Keratinocyte (primary cell): ENCODE measurements at regions not wholly inside any gene's neighbourhood (a gene's known extent, or its start where the extent isn't known, plus 50 kb on each side); places are given as distances from the start of the nearest gene placed in this dataset.

Experiments used
- DNase-seq: peaks from one replicate; pipeline ENCODE4 v3.0.0-alpha.2; 2011; ENCODE audit warnings: low read depth, missing footprints, low spot score
- FAIRE-seq: peaks from 2 replicates; lab custom pipeline; 2011; peaks lifted over from hg19 to GRCh38; lab: Jason Lieb, UNC
- H2AFZ ChIP-seq: 2 replicates; pipeline ENCODE4 v1.6.0; 2012; ENCODE audit warnings: low read length, control low read depth, inconsistent platforms; ENCODE audit not compliant: control insufficient read depth
- H3K27ac ChIP-seq: 2 replicates; pipeline ENCODE4 v1.5.1; 2011; ENCODE audit warnings: low read length; ENCODE audit not compliant: control insufficient read depth, insufficient read depth
- H3K27me3 ChIP-seq: 3 replicates; pipeline ENCODE4 v1.6.0; 2011; ENCODE audit warnings: low read length; ENCODE audit not compliant: control insufficient read depth, insufficient read depth; ENCODE audit errors: extremely low read depth
- H3K36me3 ChIP-seq, 2 experiments: 2 replicates in 1 of 2; 3 replicates in 1 of 2; pipeline ENCODE4 v1.5.1; 2011; ENCODE audit warnings: low read length in 2 of 2, mild to moderate bottlenecking in 1 of 2; ENCODE audit not compliant: control insufficient read depth in 2 of 2, insufficient read depth in 2 of 2; ENCODE audit errors: extremely low read depth in 1 of 2
- H3K4me1 ChIP-seq: 3 replicates; pipeline ENCODE4 v1.5.1; 2011; ENCODE audit warnings: low read length; ENCODE audit not compliant: control insufficient read depth, insufficient read depth; ENCODE audit errors: extremely low read depth
- H3K4me2 ChIP-seq: 3 replicates; pipeline ENCODE4 v1.6.0; 2011; ENCODE audit warnings: low read depth, low read length; ENCODE audit not compliant: control insufficient read depth, insufficient read depth; ENCODE audit errors: extremely low read depth
- H3K4me3 ChIP-seq, 3 experiments: fragments of 200-600 bp in 1 of 3; sonication (generic) in 1 of 3; 2 replicates in 2 of 3; 3 replicates in 1 of 3; pipeline ENCODE4 v1.5.1; 2011 to 2016; ENCODE audit warnings: low read length in 3 of 3, mild to moderate bottlenecking in 3 of 3, control low read depth in 2 of 3, inconsistent platforms in 1 of 3, low read depth in 1 of 3, mixed read lengths in 1 of 3, mixed run types in 1 of 3, moderate library complexity in 1 of 3; ENCODE audit not compliant: control insufficient read depth in 2 of 3, insufficient read depth in 2 of 3; ENCODE audit errors: extremely low read depth in 1 of 3
- H3K79me2 ChIP-seq: 2 replicates; pipeline ENCODE4 v1.6.0; 2012; ENCODE audit warnings: low read length; ENCODE audit not compliant: control insufficient read depth, insufficient read depth
- H3K9ac ChIP-seq: 3 replicates; pipeline ENCODE4 v1.6.0; 2011; ENCODE audit warnings: low read length; ENCODE audit not compliant: control insufficient read depth, insufficient read depth; ENCODE audit errors: extremely low read depth
- H3K9me1 ChIP-seq: 3 replicates; pipeline ENCODE4 v1.6.0; 2011; ENCODE audit warnings: low read length; ENCODE audit not compliant: control insufficient read depth, insufficient read depth; ENCODE audit errors: extremely low read depth
- H3K9me3 ChIP-seq: 2 replicates; pipeline ENCODE4 v1.5.1; 2012; ENCODE audit warnings: low read depth, low read length; ENCODE audit not compliant: control insufficient read depth
- H4K20me1 ChIP-seq: 3 replicates; pipeline ENCODE4 v1.6.0; 2011; ENCODE audit warnings: low read length; ENCODE audit not compliant: control insufficient read depth, insufficient read depth; ENCODE audit errors: extremely low read depth
- EZH2 ChIP-seq: IDR thresholded peaks from one replicate; pipeline ENCODE4 v1.6.1; 2012; ENCODE audit warnings: inconsistent platforms, mild to moderate bottlenecking, low read length, moderate library complexity
- dilution Hi-C: fragments of 300-500 bp; cut with MboI; formaldehyde crosslinking; loops from one replicate; pipeline ENCODE4 v1.7.0; 2020; ENCODE audit warnings: low sequenced_read_pairs; ENCODE audit not compliant: extremely low pct_ligation_motif_present
- TF ChIP-seq, protein P1 (sequence below), 3 experiments: IDR thresholded peaks in 1 of 3; conservative IDR thresholded peaks in 1 of 3; optimal IDR thresholded peaks in 1 of 3; 2 replicates in 2 of 3; 3 replicates in 1 of 3; pipeline versions ENCODE3 to v1.5.1; 2011; ENCODE audit warnings: low read length in 3 of 3, mild to moderate bottlenecking in 3 of 3, moderate library complexity in 2 of 3, control low read depth in 1 of 3, inconsistent platforms in 1 of 3; ENCODE audit not compliant: insufficient read depth in 2 of 3; ENCODE audit errors: extremely low read depth in 1 of 3

GRCh38 chr6:14987490-14987889 lies 258.4 kb upstream of the JARID2 start:
- H3K9me1 ChIP-seq = no peaks in the 10 kb centered on the region
- FAIRE-seq (no peak), DNase-seq (no peak)
- TF ChIP-seq EZH2 = no peak
- TF ChIP-seq, protein P1, sequence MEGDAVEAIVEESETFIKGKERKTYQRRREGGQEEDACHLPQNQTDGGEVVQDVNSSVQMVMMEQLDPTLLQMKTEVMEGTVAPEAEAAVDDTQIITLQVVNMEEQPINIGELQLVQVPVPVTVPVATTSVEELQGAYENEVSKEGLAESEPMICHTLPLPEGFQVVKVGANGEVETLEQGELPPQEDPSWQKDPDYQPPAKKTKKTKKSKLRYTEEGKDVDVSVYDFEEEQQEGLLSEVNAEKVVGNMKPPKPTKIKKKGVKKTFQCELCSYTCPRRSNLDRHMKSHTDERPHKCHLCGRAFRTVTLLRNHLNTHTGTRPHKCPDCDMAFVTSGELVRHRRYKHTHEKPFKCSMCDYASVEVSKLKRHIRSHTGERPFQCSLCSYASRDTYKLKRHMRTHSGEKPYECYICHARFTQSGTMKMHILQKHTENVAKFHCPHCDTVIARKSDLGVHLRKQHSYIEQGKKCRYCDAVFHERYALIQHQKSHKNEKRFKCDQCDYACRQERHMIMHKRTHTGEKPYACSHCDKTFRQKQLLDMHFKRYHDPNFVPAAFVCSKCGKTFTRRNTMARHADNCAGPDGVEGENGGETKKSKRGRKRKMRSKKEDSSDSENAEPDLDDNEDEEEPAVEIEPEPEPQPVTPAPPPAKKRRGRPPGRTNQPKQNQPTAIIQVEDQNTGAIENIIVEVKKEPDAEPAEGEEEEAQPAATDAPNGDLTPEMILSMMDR (optimal IDR thresholded peaks at IDR 0.05 in 1 of 3, IDR thresholded peaks at IDR 0.05 in 1 of 3, conservative IDR thresholded peaks at IDR 0.05 in 1 of 3; ENCODE audit: extremely low read depth in 1 of 3, insufficient read depth in 2 of 3, low read length in 3 of 3) = no peak
- no peak overlapping the region for H3K4me2 ChIP-seq
- no peaks in the 10 kb centered on the region for H4K20me1 ChIP-seq
- no peak overlapping the region for H3K9ac ChIP-seq
- H3K79me2 ChIP-seq = no peaks in the 10 kb centered on the region
- H3K27ac ChIP-seq = no peak overlapping the region
- no peak overlapping the region for H2AFZ ChIP-seq
- no peaks in the 10 kb centered on the region for H3K27me3 ChIP-seq
- H3K36me3 ChIP-seq = no peaks in the 10 kb centered on the region
- no peaks in the 10 kb centered on the region for H3K9me3 ChIP-seq
- H3K4me3 ChIP-seq = no peak overlapping the region
- H3K4me1 ChIP-seq = peaks cover 3% of the 10 kb centered on the region
- dilution Hi-C loops = no loop called here

GRCh38 chr6:14992382-14992781 lies 253.5 kb upstream of the JARID2 start:
- no peaks in the 10 kb centered on the region for H3K9me3 ChIP-seq
- DNase-seq = no peak
- H3K4me3 ChIP-seq = no peak overlapping the region
- dilution Hi-C loops = no loop called here
- no peaks in the 10 kb centered on the region for H3K36me3 ChIP-seq
- H3K79me2 ChIP-seq = no peaks in the 10 kb centered on the region
- no peaks in the 10 kb centered on the region for H3K9me1 ChIP-seq
- TF ChIP-seq, protein P1 (optimal IDR thresholded peaks at IDR 0.05 in 1 of 3, IDR thresholded peaks at IDR 0.05 in 1 of 3, conservative IDR thresholded peaks at IDR 0.05 in 1 of 3; ENCODE audit: extremely low read depth in 1 of 3, insufficient read depth in 2 of 3, low read length in 3 of 3) = no peak
- no peak for TF ChIP-seq EZH2
- no peak overlapping the region for H3K9ac ChIP-seq
- H4K20me1 ChIP-seq = no peaks in the 10 kb centered on the region
- no peaks in the 10 kb centered on the region for H3K27me3 ChIP-seq
- no peak for FAIRE-seq
- H3K4me1 ChIP-seq = no peaks in the 10 kb centered on the region
- H3K4me2 ChIP-seq = no peak overlapping the region
- H2AFZ ChIP-seq = no peak overlapping the region
- no peak overlapping the region for H3K27ac ChIP-seq
